Lung (tissue), 11 donors: ENCODE measurements at regions not wholly inside any gene's neighbourhood (a gene's known extent, or its start where the extent isn't known, plus 50 kb on each side); places are given as distances from the start of the nearest gene placed in this dataset.

Source experiments
- ATAC-seq: fragments of 200-7000 bp; cut with Tn5 transposase; one replicate; pipeline ENCODE4 v1.9.1; 2020; ENCODE audit warnings: moderate number of reproducible peaks; ENCODE audit not compliant: insufficient read depth, low FRiP score
- DNase-seq, 3 donors: peaks; one replicate each; pipeline ENCODE4 v3.0.0-alpha.2; 2013 to 2017
- H3K27ac ChIP-seq, 2 donors: one replicate each; pipeline ENCODE4 v1.5.1; 2013; ENCODE audit warnings: mild to moderate bottlenecking in 2 of 2, moderate library complexity in 2 of 2, control low read depth in 1 of 2, inconsistent platforms in 1 of 2, low read depth in 1 of 2, low read length in 1 of 2
- H3K27me3 ChIP-seq, 3 donors: one replicate each; pipeline ENCODE4 v1.5.1; 2013; ENCODE audit warnings: low read length in 2 of 3; ENCODE audit not compliant: control insufficient read depth in 3 of 3, insufficient read depth in 3 of 3
- H3K36me3 ChIP-seq, 4 donors: one replicate each; pipeline ENCODE4 v1.5.1; 2013; ENCODE audit warnings: low read length in 4 of 4, mild to moderate bottlenecking in 1 of 4, moderate library complexity in 1 of 4; ENCODE audit not compliant: control insufficient read depth in 4 of 4, insufficient read depth in 4 of 4
- H3K4me1 ChIP-seq, 5 donors: one replicate each; pipeline ENCODE4 v1.5.1; 2013; ENCODE audit warnings: low read length in 5 of 5, mild to moderate bottlenecking in 2 of 5, moderate library complexity in 1 of 5; ENCODE audit not compliant: control insufficient read depth in 5 of 5, insufficient read depth in 5 of 5
- H3K4me3 ChIP-seq: one replicate; pipeline ENCODE4 v1.5.1; 2013; ENCODE audit warnings: mild to moderate bottlenecking, control low read depth, moderate library complexity
- H3K9ac ChIP-seq, 2 donors: one replicate each; pipeline ENCODE4 v1.5.1; 2013; ENCODE audit warnings: low read length in 2 of 2, control low read depth in 1 of 2; ENCODE audit not compliant: insufficient read depth in 1 of 2
- H3K9me3 ChIP-seq, 4 donors: one replicate each; pipeline ENCODE4 v1.5.1; 2013; ENCODE audit warnings: low read length in 3 of 4, mild to moderate bottlenecking in 1 of 4, moderate library complexity in 1 of 4; ENCODE audit not compliant: control insufficient read depth in 4 of 4, insufficient read depth in 3 of 4
- WGBS, 2 donors: extraction: QIAGEN DNeasy Blood & Tissue Kit; methylation state at CpG; one replicate each; pipeline ENCODE4 v1.1.7; 2013; 5-methylcytosine and 5-hydroxymethylcytosine counted together
- TF ChIP-seq, protein P1 (sequence below): IDR thresholded peaks from 2 replicates; pipeline ENCODE4 v1.5.1; 2012; ENCODE audit warnings: mild to moderate bottlenecking; ENCODE audit errors: control extremely low read depth, extremely low read depth
- donor health status: control.
- donor health status: control.
- donor health status: Bipolar disorder and iron deficiency.
- donor health status: healthy.
- donor health status: DM: yes; HTN: yes; CAD: no.

GRCh38 chr5:84445049-84445685, 60.5 kb upstream of the EDIL3 start:
- ATAC-seq, result no peak
- H3K36me3 ChIP-seq, result no peaks in the 10 kb centered on the region
- DNase-seq, result no peak
- H3K9me3 ChIP-seq, result no peaks in the 10 kb centered on the region
- TF ChIP-seq, protein P1, sequence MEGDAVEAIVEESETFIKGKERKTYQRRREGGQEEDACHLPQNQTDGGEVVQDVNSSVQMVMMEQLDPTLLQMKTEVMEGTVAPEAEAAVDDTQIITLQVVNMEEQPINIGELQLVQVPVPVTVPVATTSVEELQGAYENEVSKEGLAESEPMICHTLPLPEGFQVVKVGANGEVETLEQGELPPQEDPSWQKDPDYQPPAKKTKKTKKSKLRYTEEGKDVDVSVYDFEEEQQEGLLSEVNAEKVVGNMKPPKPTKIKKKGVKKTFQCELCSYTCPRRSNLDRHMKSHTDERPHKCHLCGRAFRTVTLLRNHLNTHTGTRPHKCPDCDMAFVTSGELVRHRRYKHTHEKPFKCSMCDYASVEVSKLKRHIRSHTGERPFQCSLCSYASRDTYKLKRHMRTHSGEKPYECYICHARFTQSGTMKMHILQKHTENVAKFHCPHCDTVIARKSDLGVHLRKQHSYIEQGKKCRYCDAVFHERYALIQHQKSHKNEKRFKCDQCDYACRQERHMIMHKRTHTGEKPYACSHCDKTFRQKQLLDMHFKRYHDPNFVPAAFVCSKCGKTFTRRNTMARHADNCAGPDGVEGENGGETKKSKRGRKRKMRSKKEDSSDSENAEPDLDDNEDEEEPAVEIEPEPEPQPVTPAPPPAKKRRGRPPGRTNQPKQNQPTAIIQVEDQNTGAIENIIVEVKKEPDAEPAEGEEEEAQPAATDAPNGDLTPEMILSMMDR, result no peak
- H3K4me3 ChIP-seq, result no peak overlapping the region
- H3K9ac ChIP-seq, result no peak overlapping the region
- H3K27me3 ChIP-seq, result no peaks in the 10 kb centered on the region
- H3K27ac ChIP-seq, result no peak overlapping the region
- 64 to 76% methylated on average over 2 of the region's 2 CpGs for WGBS, 2 donors
- no peaks in the 10 kb centered on the region for H3K4me1 ChIP-seq

- no peaks in the 10 kb centered on the region for H3K4me1 ChIP-seq
- 91 to 92% methylated on average over 1 of the region's 1 CpG for WGBS, 2 donors
- H3K9ac ChIP-seq, result no peak overlapping the region
- TF ChIP-seq, protein P1, result no peak
- H3K9me3 ChIP-seq, result peaks cover 0 to 2% (median 0%) of the 10 kb centered on the region in 4 donors
- H3K27ac ChIP-seq, result no peak overlapping the region
- no peak overlapping the region for H3K4me3 ChIP-seq
- ATAC-seq (no peak), DNase-seq (no peak)
- H3K27me3 ChIP-seq, result no peaks in the 10 kb centered on the region
- H3K36me3 ChIP-seq, result no peaks in the 10 kb centered on the region
Observed at GRCh38 chr5:84438456-84438855, 53.8 kb upstream of the EDIL3 start.

DNA sequence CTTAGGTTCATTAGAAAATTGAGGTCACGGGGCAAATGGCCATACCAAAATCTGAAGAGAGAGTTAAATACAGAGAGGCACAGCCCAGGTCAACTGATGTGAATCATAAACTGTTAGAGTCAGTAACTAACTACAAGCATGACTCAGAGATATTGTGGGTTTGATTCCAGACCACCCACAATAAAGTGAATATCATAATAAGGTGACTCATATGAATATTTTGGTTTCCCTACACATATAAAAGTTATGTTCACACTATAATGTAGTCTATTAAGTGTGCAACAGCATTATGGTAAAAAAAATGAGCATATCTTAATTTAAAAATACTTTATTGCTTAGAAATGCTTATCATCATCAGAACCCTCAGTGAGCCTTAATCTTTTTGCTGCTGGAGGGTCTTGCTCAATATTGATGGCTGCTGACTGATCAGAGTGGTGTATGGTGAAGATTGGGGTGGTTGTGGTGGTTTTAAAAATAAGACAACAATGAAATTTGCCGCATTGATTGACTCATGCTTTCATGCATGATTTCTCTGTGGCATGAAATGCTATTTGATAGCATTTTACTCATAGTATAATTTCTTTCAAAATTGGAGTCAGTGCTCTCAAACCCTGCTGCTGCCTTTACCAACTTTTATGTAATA, 53.1 kb upstream of the EDIL3 start:
- H3K4me3 ChIP-seq, result no peak overlapping the region
- 87 to 93% methylated on average over 2 of the region's 2 CpGs for WGBS, 2 donors
- no peak for DNase-seq
- ATAC-seq, result no peak
- no peak overlapping the region for H3K9ac ChIP-seq
- TF ChIP-seq, protein P1, result no peak
- H3K9me3 ChIP-seq, result peaks cover 0 to 2% (median 0%) of the 10 kb centered on the region in 4 donors
- no peaks in the 10 kb centered on the region for H3K27me3 ChIP-seq
- no peaks in the 10 kb centered on the region for H3K36me3 ChIP-seq
- no peak overlapping the region for H3K27ac ChIP-seq
- H3K4me1 ChIP-seq, result no peaks in the 10 kb centered on the region
